ENCODE measurements at regions not wholly inside any gene's neighbourhood (a gene's known extent, or its start where the extent isn't known, plus 50 kb on each side); places are given as distances from the start of the nearest gene placed in this dataset.

GRCh38 chr6:62904687-62905086 lies 306.6 kb upstream of the FKBP1C start:
- Histone ChIP-seq H3K56ac (ENCODE audit: extremely low read depth, insufficient read depth, low read length) (no peak overlapping the region), H2BK20ac (ENCODE audit: low read depth, low read length) (no peak overlapping the region), H3K27ac (ENCODE audit: insufficient read depth, low read length) (no peak overlapping the region), H3K27me3 (ENCODE audit: control insufficient read depth, insufficient read depth, low read length) (no peaks in the 10 kb centered on the region), H2AFZ (replicated peaks; ENCODE audit: low read length, poor library complexity) (no peak overlapping the region), H2BK120ac (ENCODE audit: low read depth, low read length) (no peak overlapping the region), H3K4me3 (ENCODE audit: insufficient read depth, low read depth, low read length) (no peak overlapping the region), H2BK15ac (ENCODE audit: low read depth, low read length) (no peak overlapping the region), H3K14ac (replicated peaks; ENCODE audit: low read depth, low read length) (no peak overlapping the region), H3K9me1 (ENCODE audit: insufficient read depth, low read length) (no peaks in the 10 kb centered on the region), H4K8ac (ENCODE audit: low read depth in 2 of 2, low read length in 2 of 2) (no peak overlapping the region), H3K4ac (ENCODE audit: low read depth, low read length) (no peak overlapping the region), H4K91ac (ENCODE audit: insufficient read depth, low read depth, low read length) (no peak overlapping the region), H3K36me3 (ENCODE audit: control insufficient read depth, insufficient read depth, low read length) (no peaks in the 10 kb centered on the region), H3K4me1 (ENCODE audit: control insufficient read depth, insufficient read depth, low read length) (no peaks in the 10 kb centered on the region), H2AK5ac (ENCODE audit: low read depth, low read length) (no peak overlapping the region), H4K5ac (ENCODE audit: low read depth, low read length) (no peak overlapping the region), H4K20me1 (ENCODE audit: insufficient read depth, low read length) (no peaks in the 10 kb centered on the region), H2BK5ac (ENCODE audit: low read depth, low read length, poor library complexity, severe bottlenecking) (no peak overlapping the region), H3K18ac (ENCODE audit: low read depth, low read length) (no peak overlapping the region), H3K9me3 (ENCODE audit: control insufficient read depth, insufficient read depth, low read length) (peaks cover 6% of the 10 kb centered on the region; the same call in 1 of the 2 replicates), H2AK9ac (replicated peaks; ENCODE audit: low read depth, low read length, poor library complexity) (no peak overlapping the region), H3K9ac (ENCODE audit: low read depth, low read length) (no peak overlapping the region), H3K23ac (ENCODE audit: low read depth, low read length) (no peak overlapping the region), H3K79me1 (ENCODE audit: low read depth in 1 of 2, low read length in 2 of 2) (no peaks in the 10 kb centered on the region), H3K4me2 (ENCODE audit: low read depth, low read length) (no peak overlapping the region)
- TF ChIP-seq RFX5 (IDR thresholded peaks at IDR 0.05; ENCODE audit: low read depth, low read length) (no peak), MXI1 (IDR thresholded peaks at IDR 0.05; ENCODE audit: borderline replicate concordance, low read depth, low read length) (no peak), RAD21 (IDR thresholded peaks at IDR 0.05; ENCODE audit: low read length) (no peak), MAFK (IDR thresholded peaks at IDR 0.05; ENCODE audit: low read depth, low read length) (no peak)
- DNase-seq = no peak
- ChIA-PET CTCF (no interaction called here), POLR2A (ENCODE audit: unreplicated experiment) (no interaction called here)
- intact Hi-C loops (cut with micrococcal nuclease) = no loop called here
- BruUV-seq (replicated peaks) = no TSS peak
- dilution Hi-C loops (cut with HindIII; ENCODE audit: low sequenced_read_pairs, unreplicated experiment) = no loop called here
- ATAC-seq (ENCODE audit: low read depth) = no peak
- in situ Hi-C loops (cut with MboI; ENCODE audit: low sequenced_read_pairs) = no loop called here
- WGBS, 2 experiments (ENCODE audit: extremely low coverage in 2 of 2, insufficient read length in 1 of 2) = no CpG with 5 or more reads among the region's 5 CpGs

Measured in IMR-90 (cell line).